Inflammatory macrophage treated with lipopolysaccharide for 4 hours (primary cell): ENCODE measurements at regions not wholly inside any gene's neighbourhood (a gene's known extent, or its start where the extent isn't known, plus 50 kb on each side); places are given as distances from the start of the nearest gene placed in this dataset.
A peak's percentile ranks its signal among the peaks of the same experiment; 100 is the strongest.
"Not testable (repeated sequence)": the region's sequence is repeated elsewhere in the genome, so short reads cannot be mapped to it uniquely, and the experiment has no call there.

Source experiments
- DNase-seq: peaks from one replicate; pipeline ENCODE4 v3.0.0-alpha.2; 2020

GRCh38 chr12:111248236-111249017, 120.5 kb downstream of the PHETA1 start:
- DNase-seq = peak; percentile 85

- DNase-seq = no peak
Measured at GRCh38 chr12:111247083-111247783, 121.7 kb downstream of the PHETA1 start.

GRCh38 chr12:111246477-111247011, 122.4 kb downstream of the PHETA1 start:
- DNase-seq = no peak

GRCh38 chr12:111245701-111246476, 123.0 kb downstream of the PHETA1 start:
- no peak for DNase-seq

GRCh38 chr12:111244673-111245072, 124.2 kb downstream of the PHETA1 start:
- no peak for DNase-seq

- not testable (repeated sequence) for DNase-seq
Measured at GRCh38 chr12:111242817-111243216, 126.1 kb downstream of the PHETA1 start.

- peak; percentile 15 for DNase-seq
Measured at GRCh38 chr12:111242184-111242583, 126.7 kb downstream of the PHETA1 start.

- DNase-seq = no peak
Measured at GRCh38 chr12:111240374-111240773, 128.5 kb downstream of the PHETA1 start.

- DNase-seq = no peak
Measured at GRCh38 chr12:111239235-111239634, 129.7 kb downstream of the PHETA1 start.

GRCh38 chr12:111238075-111238734, 130.7 kb downstream of the PHETA1 start:
- no peak for DNase-seq

GRCh38 chr12:111234491-111234890, 134.4 kb downstream of the PHETA1 start:
- DNase-seq = not testable (repeated sequence)

GRCh38 chr12:111233786-111234185, 135.1 kb downstream of the PHETA1 start:
- DNase-seq = peak; percentile 66

- DNase-seq = no peak
Measured at GRCh38 chr12:111230649-111231048, 138.2 kb downstream of the PHETA1 start.

- DNase-seq = no peak
Measured at GRCh38 chr12:111228916-111229666, 139.8 kb downstream of the PHETA1 start.

GRCh38 chr12:111227476-111228420, 141.1 kb downstream of the PHETA1 start:
- no peak for DNase-seq

GRCh38 chr12:111226680-111227079, 142.2 kb downstream of the PHETA1 start:
- DNase-seq = no peak

- DNase-seq = no peak
Measured at GRCh38 chr12:111225307-111225706, 143.6 kb downstream of the PHETA1 start.

GRCh38 chr12:111224186-111225066, 144.5 kb downstream of the PHETA1 start:
- DNase-seq = peak; percentile 56

GRCh38 chr12:111222523-111222922, 146.4 kb downstream of the PHETA1 start:
- DNase-seq = peak; percentile 90

- no peak for DNase-seq
Measured at GRCh38 chr12:111222027-111222414, 146.9 kb downstream of the PHETA1 start.
